GM19324 (cell line): ENCODE measurements at regions not wholly inside any gene's neighbourhood (a gene's known extent, or its start where the extent isn't known, plus 50 kb on each side); places are given as distances from the start of the nearest gene placed in this dataset.

Experiments used
- ATAC-seq: cut with Tn5 transposase; IDR thresholded peaks from one replicate; pipeline ENCODE4 v1.9.1; 2021; ENCODE audit warnings: mild to moderate bottlenecking, moderate library complexity; ENCODE audit not compliant: unreplicated experiment, low FRiP score

DNA sequence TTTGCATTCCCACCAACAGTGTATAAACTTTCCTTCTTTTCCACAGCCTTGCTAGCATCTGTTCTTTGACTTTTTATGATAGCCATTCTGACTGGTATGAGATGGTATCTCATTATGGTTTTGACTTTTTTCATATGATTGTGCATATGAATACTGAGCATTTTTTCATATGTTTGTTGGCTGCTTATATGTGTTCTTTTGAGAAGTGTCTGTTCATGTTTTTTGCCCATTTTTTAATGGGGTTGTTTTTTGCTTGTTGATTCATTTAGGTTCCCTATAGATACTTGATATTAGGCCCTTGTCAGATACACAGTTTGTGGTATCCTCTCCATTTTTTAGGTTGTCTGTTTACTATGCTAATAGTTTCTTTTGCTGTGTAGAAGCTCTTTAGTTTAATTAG, 185.8 kb upstream of the SPAG17 start:
- ATAC-seq, result no peak

DNA sequence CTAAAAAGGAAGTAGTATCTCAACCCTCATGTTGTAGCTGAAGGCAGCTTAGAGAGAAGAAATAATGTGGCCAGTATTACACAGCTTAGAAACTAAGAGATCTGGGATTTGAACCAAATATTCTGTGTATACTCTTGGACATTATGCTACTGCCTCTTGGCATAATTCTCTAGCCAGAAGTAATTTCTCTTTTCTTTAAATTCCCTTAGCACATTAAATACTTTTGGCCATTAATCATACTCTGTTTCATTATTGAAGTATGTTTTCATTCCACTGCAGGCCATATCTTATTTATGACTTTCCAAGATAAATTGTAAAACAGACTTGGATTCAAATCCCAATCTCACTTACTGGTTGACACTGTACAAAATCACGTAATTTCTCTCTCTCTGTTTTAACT, 181.3 kb upstream of the SPAG17 start:
- ATAC-seq, result no peak

DNA sequence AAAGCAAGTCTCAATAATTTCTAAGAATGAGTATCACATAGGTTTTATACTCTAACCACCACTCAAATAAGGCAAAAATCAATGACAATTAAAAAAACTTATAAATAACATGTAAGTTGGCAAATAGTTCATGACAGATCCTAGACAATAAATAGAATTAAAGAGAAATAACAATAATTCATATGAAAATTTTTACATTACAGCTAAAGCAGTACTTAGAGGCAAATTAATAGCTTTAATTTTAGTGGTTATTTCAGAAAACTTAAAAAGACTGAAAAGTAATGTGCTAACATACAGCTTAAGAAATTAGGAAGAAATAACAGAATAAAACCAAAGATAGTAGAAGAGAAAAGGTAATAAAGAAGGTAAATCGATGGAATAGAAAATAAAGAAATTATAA, 179.9 kb upstream of the SPAG17 start:
- ATAC-seq, result no peak

DNA sequence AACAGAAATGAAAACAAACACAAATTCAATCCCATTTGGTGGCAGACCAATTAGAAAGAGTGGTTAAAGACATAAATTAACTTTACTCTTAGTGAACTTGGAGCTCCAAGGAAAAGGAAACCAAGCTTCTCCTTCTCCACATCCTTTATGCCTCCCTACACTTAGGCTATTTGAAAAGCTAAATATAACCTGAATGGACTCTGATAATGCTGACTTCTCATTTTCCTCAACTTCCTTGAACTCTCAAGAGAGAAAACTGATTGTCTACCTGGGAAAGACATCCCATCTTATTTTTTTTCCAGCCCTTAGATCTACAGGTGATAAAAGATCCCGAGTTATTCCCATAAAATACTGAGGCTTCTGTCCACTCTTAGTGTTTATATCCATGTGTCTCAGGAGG, 178.4 kb upstream of the SPAG17 start:
- no peak for ATAC-seq

DNA sequence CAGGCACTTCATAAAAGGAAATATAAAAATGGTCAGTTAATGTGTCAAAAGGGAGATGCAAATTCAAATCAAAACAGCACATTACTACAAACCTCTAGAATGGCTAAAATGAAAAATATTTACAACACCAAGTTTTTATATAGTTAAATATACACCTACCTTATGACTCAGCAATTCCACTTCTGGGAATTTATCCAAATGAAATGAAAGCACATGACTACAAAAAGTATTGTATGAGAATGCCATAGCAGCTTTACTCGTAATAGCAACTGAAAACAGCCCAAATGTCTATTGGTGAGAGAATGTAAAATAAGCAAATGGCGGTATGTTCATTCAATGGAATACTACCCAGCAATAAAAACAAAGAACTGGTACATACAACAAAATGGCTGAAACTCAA, 175.8 kb upstream of the SPAG17 start:
- no peak for ATAC-seq

DNA sequence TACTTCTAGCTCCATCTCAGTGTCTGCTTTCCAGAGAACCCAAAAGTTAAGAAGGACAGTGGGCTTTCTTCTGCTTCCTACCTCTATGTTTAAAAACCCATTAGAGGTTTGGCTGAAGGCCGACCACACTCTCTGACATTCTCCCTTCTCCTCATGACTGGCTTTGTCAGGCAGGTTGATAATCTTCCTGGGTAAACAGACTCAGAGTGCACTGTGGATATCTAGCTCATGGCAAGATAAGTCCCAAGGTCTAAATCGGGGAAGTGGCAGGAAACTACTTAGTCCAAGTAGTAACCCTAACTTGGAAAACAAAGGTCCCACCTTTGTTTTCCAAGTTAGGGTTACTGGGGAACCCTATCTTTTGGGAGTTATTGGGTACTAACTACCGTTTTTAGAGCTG, 161.9 kb upstream of the SPAG17 start:
- no peak for ATAC-seq

DNA sequence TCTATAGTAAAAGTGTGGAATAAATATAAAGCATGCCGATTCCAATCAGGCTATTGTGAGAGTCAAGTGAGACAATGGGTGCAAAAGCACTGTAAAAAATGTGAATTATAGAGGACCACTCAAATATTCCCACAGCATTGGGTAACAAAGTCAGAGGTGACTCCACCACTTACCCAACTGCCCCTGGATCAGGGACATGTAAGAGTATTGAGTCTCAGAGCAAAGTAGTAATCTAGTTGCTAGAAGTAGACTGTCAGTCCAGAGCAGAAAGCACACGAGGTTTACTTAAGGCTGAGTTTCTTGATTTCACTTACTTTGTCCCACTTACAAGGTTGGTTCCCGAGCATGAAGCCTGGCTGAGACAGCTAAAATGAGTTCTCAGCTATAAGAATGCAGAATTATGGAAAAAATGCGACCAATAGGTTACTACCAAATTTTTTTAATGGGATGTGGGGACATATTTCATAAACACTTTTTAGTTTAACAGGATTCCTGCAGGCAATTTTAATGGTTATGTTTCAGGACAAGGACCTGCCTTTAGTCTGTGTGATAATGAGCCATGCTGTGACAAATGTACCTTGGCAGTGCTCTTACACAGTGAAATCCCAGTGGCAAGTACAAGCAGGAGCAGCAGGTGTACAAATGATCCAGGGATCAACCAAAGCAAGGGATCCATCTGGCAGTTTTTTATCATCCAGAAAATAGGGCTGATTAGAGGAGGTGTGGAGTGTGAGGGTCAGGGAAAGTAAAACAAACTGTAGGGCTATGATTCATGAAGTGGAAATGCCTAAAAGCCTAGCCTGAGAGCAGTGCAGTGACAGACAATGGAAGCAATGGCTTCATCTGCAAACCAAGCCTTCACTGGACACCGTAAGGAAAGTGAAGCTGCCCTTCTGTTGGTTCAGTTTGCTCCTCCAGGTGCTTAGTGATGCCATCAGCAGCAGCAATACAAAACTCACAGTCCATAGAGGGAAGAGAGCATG, 156.2 kb upstream of the SPAG17 start:
- ATAC-seq, result no peak

DNA sequence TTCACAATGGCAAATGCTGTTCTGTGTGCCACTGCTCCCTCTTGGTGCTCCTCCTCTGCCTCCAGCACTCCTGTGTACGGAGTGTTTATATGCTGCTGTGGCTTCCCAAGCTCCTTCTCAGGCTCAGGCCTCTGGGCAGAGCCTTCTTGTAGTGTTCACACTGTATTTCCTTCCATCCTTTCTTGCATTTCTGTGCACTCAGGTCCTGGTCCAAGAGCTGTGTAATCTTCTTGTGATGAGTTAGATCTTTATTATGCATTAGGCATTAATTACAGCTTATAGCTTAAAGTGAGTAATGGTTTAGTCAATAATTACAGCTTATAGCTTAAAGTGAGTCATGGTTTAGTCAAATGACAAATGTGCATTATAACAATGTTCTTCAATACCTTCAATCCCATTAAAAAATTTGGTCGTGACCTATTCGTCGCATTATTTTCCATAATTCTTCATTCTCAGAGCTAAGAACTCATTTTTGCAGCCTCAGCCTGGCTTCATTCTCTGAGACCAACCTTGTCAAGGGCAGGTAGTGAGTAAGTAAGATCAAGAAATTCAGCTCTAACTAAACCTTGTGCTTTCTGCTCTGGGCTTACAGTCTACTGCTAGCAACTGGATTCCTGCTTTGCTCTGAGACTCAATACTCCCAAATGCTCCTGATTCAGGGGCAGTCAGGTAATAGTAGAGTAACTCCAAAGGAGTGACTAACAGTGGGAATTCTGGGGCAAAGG, 154.5 kb upstream of the SPAG17 start:
- no peak for ATAC-seq

DNA sequence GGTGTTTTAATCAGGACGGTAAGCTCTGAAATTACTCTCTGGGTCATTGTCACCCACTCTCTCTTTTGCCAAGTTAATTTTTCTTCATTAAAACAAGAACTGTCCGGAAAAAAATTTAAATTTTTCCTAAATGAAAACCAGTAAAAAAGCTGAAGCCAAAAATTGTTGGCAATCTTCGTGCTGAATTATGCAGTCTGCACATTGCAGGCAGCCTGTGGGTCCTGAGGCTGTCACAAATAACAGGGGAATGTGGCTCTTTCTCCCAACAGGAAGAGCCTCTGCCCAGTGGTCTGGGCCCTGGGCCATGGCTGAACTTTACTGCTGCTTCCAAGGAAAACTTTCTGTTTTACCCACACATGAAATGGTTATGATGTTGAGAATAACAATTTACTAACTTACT, 153.9 kb upstream of the SPAG17 start:
- ATAC-seq, result no peak

DNA sequence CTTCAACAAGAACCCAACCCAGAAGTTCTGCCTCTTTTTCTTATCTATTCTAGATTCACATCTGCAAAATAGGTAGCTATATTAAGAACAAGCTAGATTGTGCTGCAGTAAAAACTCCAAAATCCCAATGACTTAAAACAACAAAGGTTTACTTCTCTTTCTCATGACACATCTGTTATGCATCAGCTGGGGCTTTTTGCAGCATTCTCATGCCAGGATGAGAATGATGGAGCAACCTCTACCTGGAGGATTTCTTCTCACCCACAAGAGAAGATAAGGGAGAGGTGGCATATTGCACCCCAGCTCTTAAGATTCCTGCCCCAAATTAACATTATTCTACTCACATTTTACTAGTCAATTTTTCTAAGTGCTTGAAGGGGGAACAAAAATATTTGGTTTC, 152.3 kb upstream of the SPAG17 start:
- ATAC-seq, result no peak

DNA sequence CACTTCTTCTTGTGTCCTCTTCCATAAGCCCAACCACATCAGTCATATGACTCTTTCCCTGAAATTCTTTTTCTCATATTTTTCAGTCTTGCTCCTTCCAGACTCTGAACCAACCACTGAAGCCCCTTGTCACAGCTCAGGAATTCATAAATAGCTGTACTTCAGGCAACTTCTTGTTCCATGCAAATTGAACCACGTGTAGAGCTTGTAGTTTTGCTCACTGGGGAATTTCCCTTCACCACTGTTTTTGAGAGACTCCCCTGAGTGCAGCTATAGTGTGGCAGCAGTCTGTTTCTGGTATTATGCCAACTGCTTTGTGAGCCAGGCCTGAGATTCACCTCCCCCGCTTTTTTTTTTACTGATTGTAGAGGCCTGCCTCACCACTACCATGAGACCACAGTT, 150.3 kb upstream of the SPAG17 start:
- peak; percentile 94 for ATAC-seq

DNA sequence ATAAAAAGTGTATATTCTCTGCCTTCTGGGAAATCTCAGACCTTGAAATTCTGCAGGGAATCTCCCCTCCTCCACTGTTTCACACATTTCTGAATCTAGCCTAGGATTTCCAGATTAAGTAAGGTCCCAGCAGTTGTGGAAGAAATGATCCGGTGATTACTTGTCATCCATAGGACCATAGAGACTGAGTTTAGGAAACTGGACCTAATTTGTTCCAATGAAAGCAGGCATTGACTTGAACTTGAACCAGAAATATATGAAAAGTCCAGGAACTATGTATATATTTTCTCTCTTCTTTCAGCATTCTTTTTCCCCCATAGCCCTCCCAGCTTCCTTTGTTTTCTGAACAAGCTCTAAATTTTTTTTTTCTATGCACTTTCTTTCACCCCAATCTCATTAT, 149.5 kb upstream of the SPAG17 start:
- ATAC-seq, result no peak

DNA sequence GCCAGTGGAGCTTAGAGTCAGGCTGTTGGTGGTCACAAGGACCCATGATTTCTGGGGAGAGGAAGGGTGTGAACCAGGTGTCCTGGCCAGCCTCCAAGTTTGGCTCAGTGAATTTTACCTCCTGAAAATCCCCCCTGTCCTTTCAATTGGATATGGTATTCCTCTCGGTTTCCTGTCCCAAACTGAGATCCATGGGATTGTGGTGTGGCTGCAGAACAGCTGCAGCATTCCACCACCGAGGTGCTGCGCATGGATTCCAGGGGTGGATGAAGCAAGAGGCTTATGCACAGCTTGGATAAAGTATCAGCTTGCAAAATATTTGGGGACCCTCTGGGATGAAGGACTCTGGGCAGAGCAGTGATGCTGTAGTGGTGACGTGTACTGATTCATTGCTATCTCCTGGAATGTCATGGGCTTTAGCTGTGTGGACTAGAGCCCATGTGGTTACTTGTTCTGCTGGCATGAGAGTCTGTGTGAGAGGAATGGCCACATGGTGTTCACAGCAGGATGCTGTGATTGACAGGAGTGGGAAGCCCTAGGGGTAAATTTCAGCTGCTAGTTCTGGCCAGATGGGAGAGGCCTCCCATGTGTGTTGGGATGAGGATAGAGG, 148.7 kb upstream of the SPAG17 start:
- no peak for ATAC-seq

DNA sequence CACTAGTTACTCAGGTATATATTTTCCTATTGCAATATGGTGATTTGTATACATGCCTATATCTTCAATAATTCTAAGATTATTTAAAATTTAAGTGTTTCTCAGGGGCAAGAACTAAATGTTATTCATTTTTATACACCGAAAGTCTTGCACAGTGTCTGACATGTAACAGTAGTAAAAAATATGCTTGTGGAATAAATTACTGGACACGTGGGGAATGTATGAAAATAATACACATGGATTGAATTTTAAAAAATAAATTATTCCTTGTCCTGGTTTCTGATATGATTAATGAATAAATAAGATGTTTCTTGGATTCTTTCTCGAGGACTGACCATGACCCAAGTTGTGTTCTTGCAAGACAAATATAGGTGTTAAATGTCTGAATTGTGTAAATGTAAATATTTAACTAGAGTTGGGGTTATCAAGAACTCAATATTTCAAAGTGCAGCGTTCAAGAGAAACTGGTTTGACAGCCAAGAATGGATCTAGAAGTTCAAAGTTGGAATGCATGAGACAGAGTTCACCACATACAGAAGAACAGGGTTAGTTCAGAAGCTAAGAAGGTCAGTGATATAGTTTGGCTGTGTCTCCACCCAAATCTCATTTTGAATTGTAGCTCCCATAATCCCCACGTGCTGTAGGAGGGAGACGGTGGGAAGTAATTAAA, 142.1 kb upstream of the SPAG17 start:
- ATAC-seq, result no peak

DNA sequence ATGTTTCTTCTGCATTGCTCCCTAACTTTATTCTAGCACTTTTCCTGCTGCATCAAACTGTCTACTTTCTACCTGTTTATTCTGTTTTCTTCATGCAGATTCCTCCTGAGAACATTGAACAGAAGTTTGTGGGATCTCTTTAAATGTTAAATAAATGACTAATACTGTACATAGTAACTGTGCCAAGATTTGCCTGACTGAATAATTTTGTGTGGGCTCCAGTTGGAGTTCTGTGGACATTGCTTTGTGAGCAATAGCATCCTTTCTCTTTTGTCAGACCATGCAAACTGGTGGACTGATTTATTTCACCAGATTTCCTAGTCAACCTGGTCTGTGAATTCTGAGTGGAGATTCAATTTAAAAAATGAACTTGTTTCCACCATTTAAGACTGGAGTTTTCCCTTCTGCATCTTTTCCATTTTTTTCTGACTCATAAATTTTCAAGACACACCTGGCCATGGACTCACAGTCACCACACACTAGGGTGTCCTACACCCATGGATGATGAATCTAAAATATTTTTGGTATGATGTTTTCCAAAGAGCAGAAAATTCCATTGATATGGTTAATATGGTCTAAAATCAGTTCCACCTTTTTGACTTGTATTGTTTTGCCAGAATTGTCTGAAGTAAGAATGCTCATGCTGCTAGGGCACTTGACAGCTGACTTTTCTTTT, 140.7 kb upstream of the SPAG17 start:
- no peak for ATAC-seq

DNA sequence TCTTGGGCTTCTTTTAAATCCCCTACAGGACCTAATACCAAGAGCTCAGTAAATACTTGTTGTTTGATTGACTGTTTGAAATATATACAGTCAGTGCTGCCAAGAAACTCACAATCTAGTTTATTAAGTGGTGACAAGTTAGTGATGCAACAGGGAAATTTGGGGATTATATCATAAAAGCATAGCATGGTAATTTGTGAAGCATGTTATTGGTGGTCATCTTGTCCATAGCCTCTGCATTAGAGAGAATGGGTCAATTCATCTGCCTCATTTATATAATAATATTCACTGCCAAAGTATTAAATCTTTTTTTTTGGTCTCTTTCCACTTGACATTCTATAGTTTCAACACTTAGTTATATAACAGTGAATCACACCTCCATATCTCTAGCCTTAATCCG, 138.2 kb upstream of the SPAG17 start:
- ATAC-seq, result no peak

DNA sequence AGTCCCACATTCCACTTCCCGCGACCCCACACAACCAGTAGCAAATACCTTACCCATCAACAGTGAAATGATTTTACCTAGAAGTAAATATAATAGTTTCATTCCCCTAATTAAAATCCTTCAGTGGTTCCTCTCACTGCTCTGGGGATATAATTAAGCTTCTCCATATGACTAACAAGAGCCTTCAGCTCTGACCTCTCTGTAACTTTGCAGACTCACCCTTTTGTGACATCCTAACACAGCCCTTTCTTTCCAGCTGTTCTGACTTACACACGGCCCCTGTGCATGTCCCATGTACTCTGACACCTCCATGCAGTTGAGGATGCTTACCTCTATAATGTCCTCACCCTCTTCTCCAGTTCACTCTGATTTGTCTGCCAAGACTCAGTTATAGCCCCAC, 137.3 kb upstream of the SPAG17 start:
- ATAC-seq, result no peak

DNA sequence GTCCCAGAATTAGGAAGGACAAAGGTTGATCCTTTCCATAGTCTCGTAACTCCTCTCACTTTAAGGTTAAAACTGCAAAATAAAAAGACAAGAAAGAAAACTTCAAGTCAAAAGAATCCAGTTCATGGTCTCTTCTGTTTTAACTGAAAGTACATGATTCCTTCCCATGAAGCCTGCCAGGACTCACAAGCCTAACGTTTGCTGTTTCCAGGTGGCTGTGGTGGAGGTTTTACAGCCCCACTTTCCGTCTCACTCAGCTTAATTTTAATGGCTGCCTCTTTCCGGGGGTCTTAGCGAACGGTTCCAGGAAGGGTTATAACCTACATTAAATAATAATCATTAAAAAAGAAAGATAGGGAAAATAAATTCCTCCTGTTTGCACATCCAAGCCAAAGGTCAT, 136.8 kb upstream of the SPAG17 start:
- ATAC-seq, result no peak

DNA sequence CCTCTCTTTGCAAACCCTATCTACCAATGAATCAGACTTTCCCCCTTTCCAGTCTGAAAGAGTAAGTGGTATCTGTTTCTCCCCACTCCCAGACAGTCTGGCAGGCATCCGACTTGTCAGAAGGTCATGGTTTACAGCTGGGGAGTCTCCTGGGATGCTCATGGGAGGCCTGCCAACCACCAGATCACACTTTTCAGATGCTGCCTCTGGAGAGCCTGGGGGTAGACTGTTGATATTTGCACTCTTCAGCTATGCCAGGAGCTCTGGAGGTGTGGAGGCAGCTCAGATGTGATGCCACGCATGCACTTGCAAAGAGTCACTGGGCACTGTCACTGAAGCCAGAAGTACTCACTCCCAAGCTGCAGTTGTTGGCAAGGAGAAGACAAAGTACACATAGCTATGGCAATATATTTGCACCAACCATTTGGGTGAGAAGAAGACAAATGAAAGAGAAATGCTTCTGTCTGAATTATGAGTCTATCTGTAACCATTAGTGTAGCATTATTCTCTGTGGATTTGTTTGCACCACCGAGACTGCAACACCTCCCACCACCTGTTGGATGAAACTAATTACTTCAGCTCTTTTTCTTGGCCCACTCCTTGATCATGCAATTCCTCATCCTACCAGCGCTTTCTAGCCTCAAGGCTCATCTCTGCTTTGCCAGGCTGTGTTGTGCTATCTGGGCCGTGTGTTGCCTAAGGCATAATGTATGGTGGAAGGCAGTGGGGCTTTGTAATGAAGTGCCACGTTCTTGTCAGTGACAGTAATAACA, 133.0 kb upstream of the SPAG17 start:
- ATAC-seq, result no peak

DNA sequence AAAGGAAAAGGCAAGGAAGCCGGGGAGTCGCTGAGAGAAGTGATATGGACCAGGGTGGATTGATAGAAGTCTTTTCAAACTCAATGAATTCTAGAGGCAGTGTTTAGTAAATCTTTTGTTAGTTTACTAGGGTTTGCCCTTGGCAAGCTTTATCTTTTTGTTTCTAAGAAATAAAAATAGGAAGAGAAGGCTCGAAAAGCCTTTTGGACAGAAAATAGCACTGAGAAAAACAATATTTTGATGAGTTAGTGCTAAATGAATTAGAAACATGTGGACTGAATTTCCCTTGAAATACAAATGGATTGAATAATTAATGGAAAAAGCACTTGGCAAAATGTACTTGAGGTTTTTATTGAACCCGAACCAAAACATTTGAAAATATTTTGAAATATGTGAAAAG, 121.8 kb upstream of the SPAG17 start:
- ATAC-seq, result no peak
